Esophagus muscularis mucosa (tissue), 4 donors: ENCODE measurements at regions not wholly inside any gene's neighbourhood (a gene's known extent, or its start where the extent isn't known, plus 50 kb on each side); places are given as distances from the start of the nearest gene placed in this dataset.

Experiments used
- EP300 ChIP-seq: sonication (generic); formaldehyde crosslinking; IDR thresholded peaks from one replicate; pipeline ENCODE4 v1.6.1; 2017; ENCODE audit warnings: antibody characterized with exemption
- POLR2A ChIP-seq: fragments of 450-650 bp; IDR thresholded peaks from one replicate; pipeline ENCODE4 v1.6.1; 2017; ENCODE audit warnings: antibody characterized with exemption, moderate library complexity, mild to moderate bottlenecking, low read depth
- POLR2AphosphoS5 ChIP-seq, 2 donors: sonication (generic); formaldehyde crosslinking; IDR thresholded peaks; one replicate each; pipeline ENCODE4 v1.6.1; 2017; ENCODE audit warnings: antibody characterized with exemption in 2 of 2
- TF ChIP-seq, protein P1 (sequence below), 3 experiments: fragments of 200-600 bp in 2 of 3; fragments of 450-650 bp in 1 of 3; sonication (generic) in 2 of 3; IDR thresholded peaks; one replicate each; pipeline ENCODE4 v1.5.1; 2017 to 2019; ENCODE audit warnings: antibody characterized with exemption in 3 of 3, mild to moderate bottlenecking in 2 of 3, moderate library complexity in 1 of 3

- TF ChIP-seq, protein P1, sequence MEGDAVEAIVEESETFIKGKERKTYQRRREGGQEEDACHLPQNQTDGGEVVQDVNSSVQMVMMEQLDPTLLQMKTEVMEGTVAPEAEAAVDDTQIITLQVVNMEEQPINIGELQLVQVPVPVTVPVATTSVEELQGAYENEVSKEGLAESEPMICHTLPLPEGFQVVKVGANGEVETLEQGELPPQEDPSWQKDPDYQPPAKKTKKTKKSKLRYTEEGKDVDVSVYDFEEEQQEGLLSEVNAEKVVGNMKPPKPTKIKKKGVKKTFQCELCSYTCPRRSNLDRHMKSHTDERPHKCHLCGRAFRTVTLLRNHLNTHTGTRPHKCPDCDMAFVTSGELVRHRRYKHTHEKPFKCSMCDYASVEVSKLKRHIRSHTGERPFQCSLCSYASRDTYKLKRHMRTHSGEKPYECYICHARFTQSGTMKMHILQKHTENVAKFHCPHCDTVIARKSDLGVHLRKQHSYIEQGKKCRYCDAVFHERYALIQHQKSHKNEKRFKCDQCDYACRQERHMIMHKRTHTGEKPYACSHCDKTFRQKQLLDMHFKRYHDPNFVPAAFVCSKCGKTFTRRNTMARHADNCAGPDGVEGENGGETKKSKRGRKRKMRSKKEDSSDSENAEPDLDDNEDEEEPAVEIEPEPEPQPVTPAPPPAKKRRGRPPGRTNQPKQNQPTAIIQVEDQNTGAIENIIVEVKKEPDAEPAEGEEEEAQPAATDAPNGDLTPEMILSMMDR (IDR thresholded peaks at IDR 0.05) = no peak
- no peak for TF ChIP-seq POLR2A
- no peak for TF ChIP-seq POLR2AphosphoS5 (IDR thresholded peaks at IDR 0.05)
- no peak for TF ChIP-seq EP300
Measured at GRCh38 chr17:34153991-34154390, 101.1 kb upstream of the CCL2 start.
